HFFc6 (cell line): ENCODE measurements at regions not wholly inside any gene's neighbourhood (a gene's known extent, or its start where the extent isn't known, plus 50 kb on each side); places are given as distances from the start of the nearest gene placed in this dataset.
"Not testable (repeated sequence)": the region's sequence is repeated elsewhere in the genome, so short reads cannot be mapped to it uniquely, and the experiment has no call there.

ENCODE experiments used
- DNase-seq: peaks from one replicate; pipeline ENCODE4 v3.0.0-alpha.2; 2018
- H3K27ac Mint-ChIP-seq: 2 replicates; pipeline ENCODE4 v1.8.0; 2020; ENCODE audit warnings: mild to moderate bottlenecking, mixed read lengths
- H3K27me3 Mint-ChIP-seq: 2 replicates; pipeline ENCODE4 v1.8.0; 2021; ENCODE audit warnings: mild to moderate bottlenecking, moderate library complexity, mixed read lengths; ENCODE audit not compliant: insufficient read depth
- H3K36me3 Mint-ChIP-seq: 2 replicates; pipeline ENCODE4 v1.8.0; 2021; ENCODE audit warnings: low read depth, mixed read lengths
- H3K4me1 Mint-ChIP-seq: 2 replicates; pipeline ENCODE4 v1.8.0; 2020; ENCODE audit warnings: low read depth, mixed read lengths
- H3K4me3 Mint-ChIP-seq: 2 replicates; pipeline ENCODE4 v1.8.0; 2020; ENCODE audit warnings: mild to moderate bottlenecking, moderate library complexity, mixed read lengths
- H3K9me3 Mint-ChIP-seq: 2 replicates; pipeline ENCODE4 v1.8.0; 2020; ENCODE audit warnings: mild to moderate bottlenecking, mixed read lengths
- CTCF ChIP-seq: fragments of 200-600 bp; sonication (generic); IDR thresholded peaks from 2 replicates; pipeline ENCODE4 v1.5.0; 2021; ENCODE audit warnings: antibody characterized with exemption, mild to moderate bottlenecking

- no peaks in the 10 kb centered on the region for H3K36me3 Mint-ChIP-seq
- DNase-seq = no peak
Observed at GRCh38 chr16:86078121-86078600, 179.2 kb downstream of the IRF8 start.

GRCh38 chr16:86078711-86079110, 179.7 kb downstream of the IRF8 start:
- not testable (repeated sequence) for H3K4me3 Mint-ChIP-seq, H3K9me3 Mint-ChIP-seq, DNase-seq, H3K27ac Mint-ChIP-seq, H3K36me3 Mint-ChIP-seq
- Mint-ChIP-seq H3K4me1 (peaks cover 26% of the 10 kb centered on the region), H3K27me3 (peaks cover 51% of the 10 kb centered on the region)

More at GRCh38 chr16:86078121-86078600, 179.2 kb downstream of the IRF8 start:
- Mint-ChIP-seq H3K4me3 (no peak overlapping the region), H3K9me3 (no peaks in the 10 kb centered on the region), H3K4me1 (peaks cover 26% of the 10 kb centered on the region), H3K27ac (no peak overlapping the region), H3K27me3 (peaks cover 49% of the 10 kb centered on the region)
- TF ChIP-seq CTCF = no peak

GRCh38 chr16:86079255-86079885, 180.4 kb downstream of the IRF8 start:
- Mint-ChIP-seq H3K4me3 (no peak overlapping the region), H3K9me3 (no peaks in the 10 kb centered on the region), H3K27me3 (peaks cover 49% of the 10 kb centered on the region), H3K27ac (no peak overlapping the region), H3K4me1 (peaks cover 20% of the 10 kb centered on the region), H3K36me3 (no peaks in the 10 kb centered on the region)
- no peak for TF ChIP-seq CTCF
- no peak for DNase-seq

GRCh38 chr16:86080131-86080875, 181.3 kb downstream of the IRF8 start:
- Mint-ChIP-seq H3K27me3 (peaks cover 52% of the 10 kb centered on the region), H3K4me3 (no peak overlapping the region), H3K4me1 (peaks cover 13% of the 10 kb centered on the region), H3K9me3 (no peaks in the 10 kb centered on the region), H3K27ac (no peak overlapping the region), H3K36me3 (no peaks in the 10 kb centered on the region)
- no peak for DNase-seq
- no peak for TF ChIP-seq CTCF

- H3K4me1 Mint-ChIP-seq = peaks cover 11% of the 10 kb centered on the region; the same call in 1 of the 2 replicates
- peaks cover 56% of the 10 kb centered on the region for H3K27me3 Mint-ChIP-seq
- no peak for DNase-seq
- H3K36me3 Mint-ChIP-seq = no peaks in the 10 kb centered on the region
- H3K9me3 Mint-ChIP-seq = no peaks in the 10 kb centered on the region
- no peak for TF ChIP-seq CTCF
- H3K4me3 Mint-ChIP-seq = no peak overlapping the region
- no peak overlapping the region for H3K27ac Mint-ChIP-seq
Observed at GRCh38 chr16:86080982-86081381, 182.0 kb downstream of the IRF8 start.

- Mint-ChIP-seq H3K4me1 (peaks cover 9% of the 10 kb centered on the region; the same call in 1 of the 2 replicates), H3K27ac (no peak overlapping the region), H3K9me3 (no peaks in the 10 kb centered on the region), H3K27me3 (peaks cover 56% of the 10 kb centered on the region), H3K4me3 (no peak overlapping the region), H3K36me3 (no peaks in the 10 kb centered on the region)
- TF ChIP-seq CTCF = no peak
- DNase-seq = no peak
Observed at GRCh38 chr16:86082418-86083030, 183.6 kb downstream of the IRF8 start.
